Gastrocnemius medialis (tissue), 4 donors: ENCODE measurements at regions not wholly inside any gene's neighbourhood (a gene's known extent, or its start where the extent isn't known, plus 50 kb on each side); places are given as distances from the start of the nearest gene placed in this dataset.

ENCODE experiments used
- ATAC-seq, 2 donors: fragments of 150-250 bp; one replicate each; pipeline ENCODE4 v1.9.1; 2016
- DNase-seq, 2 donors: peaks; one replicate each; pipeline ENCODE4 v3.0.0-alpha.2; 2019
- H3K27ac ChIP-seq, 4 donors: fragments of 200-600 bp; sonication (generic); 1 replicate in 1 of 4; 2 replicates in 3 of 4; pipeline ENCODE4 v1.5.1; 2016 to 2018; ENCODE audit warnings: mild to moderate bottlenecking in 2 of 4, moderate library complexity in 1 of 4
- H3K27me3 ChIP-seq, 3 donors: fragments of 200-600 bp; sonication (generic) in 2 of 3; 1 replicate in 1 of 3; 2 replicates in 2 of 3; pipeline versions ENCODE4 v1.5.1 to v1.6.0; 2016 to 2019; ENCODE audit warnings: mild to moderate bottlenecking in 1 of 3, moderate library complexity in 1 of 3
- H3K36me3 ChIP-seq, 2 donors: fragments of 200-600 bp; sonication (generic) in 1 of 2; one replicate each; pipeline ENCODE4 v1.5.1; 2017 to 2018
- H3K4me1 ChIP-seq, 2 donors: fragments of 200-600 bp; sonication (generic) in 1 of 2; one replicate each; pipeline ENCODE4 v1.5.1; 2016 to 2017; ENCODE audit warnings: mild to moderate bottlenecking in 2 of 2
- H3K4me3 ChIP-seq, 4 donors: fragments of 200-600 bp; sonication (generic) in 3 of 4; 1 replicate in 1 of 4; 2 replicates in 3 of 4; pipeline ENCODE4 v1.5.1; 2016 to 2019; ENCODE audit warnings: mild to moderate bottlenecking in 2 of 4
- H3K9me3 ChIP-seq, 3 donors: fragments of 200-600 bp; sonication (generic) in 2 of 3; 1 replicate in 1 of 3; 2 replicates in 2 of 3; pipeline ENCODE4 v1.5.1; 2016 to 2019
- POLR2A ChIP-seq, 2 donors: fragments of 450-650 bp; IDR thresholded peaks; one replicate each; pipeline ENCODE4 v1.6.1; 2017; ENCODE audit warnings: antibody characterized with exemption in 2 of 2, mild to moderate bottlenecking in 2 of 2, moderate library complexity in 2 of 2
- in situ Hi-C, 4 donors: fragments of 200-750 bp; cut with MboI; loops; one replicate each; pipeline versions ENCODE4 v1.15.0 to v1.8.0; 2017; ENCODE audit warnings: low sequenced_read_pairs in 4 of 4
- intact Hi-C: fragments of 100-400 bp; cut with DNase I; formaldehyde crosslinking; loops from one replicate; pipeline ENCODE4 v1.15.1; 2023; ENCODE audit warnings: low total_unique reads
- TF ChIP-seq, protein P1 (sequence below), 5 experiments: fragments of 450-650 bp in 3 of 5; fragments of 200-600 bp in 2 of 5; sonication (generic) in 2 of 5; IDR thresholded peaks in 4 of 5; conservative IDR thresholded peaks in 1 of 5; 1 replicate in 4 of 5; 2 replicates in 1 of 5; pipeline ENCODE4 v1.5.1; 2016 to 2019; ENCODE audit warnings: antibody characterized with exemption in 5 of 5, mild to moderate bottlenecking in 3 of 5, moderate library complexity in 3 of 5

DNA sequence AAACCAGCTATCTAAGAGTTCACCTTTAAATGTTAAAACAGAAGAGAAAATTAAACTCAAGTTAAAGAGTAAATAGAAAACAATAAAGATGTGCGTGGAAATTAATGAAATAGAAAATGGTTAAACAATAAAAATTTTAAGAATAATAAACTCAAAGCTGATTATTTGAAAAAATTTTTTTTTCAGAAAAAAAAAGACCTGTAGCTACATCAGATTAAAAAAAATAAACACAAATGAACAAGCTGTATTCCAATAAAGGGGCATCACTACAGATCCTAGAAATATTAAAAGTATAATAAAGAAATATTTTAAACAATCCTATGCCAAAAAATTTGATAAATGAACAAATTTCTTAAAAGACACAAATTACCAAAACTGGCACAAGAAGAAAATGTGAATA is 64.1 kb downstream of the DRD1 start:
- in situ Hi-C loops = no loop called here
- no peak for TF ChIP-seq POLR2A (IDR thresholded peaks at IDR 0.05)
- TF ChIP-seq, protein P1, sequence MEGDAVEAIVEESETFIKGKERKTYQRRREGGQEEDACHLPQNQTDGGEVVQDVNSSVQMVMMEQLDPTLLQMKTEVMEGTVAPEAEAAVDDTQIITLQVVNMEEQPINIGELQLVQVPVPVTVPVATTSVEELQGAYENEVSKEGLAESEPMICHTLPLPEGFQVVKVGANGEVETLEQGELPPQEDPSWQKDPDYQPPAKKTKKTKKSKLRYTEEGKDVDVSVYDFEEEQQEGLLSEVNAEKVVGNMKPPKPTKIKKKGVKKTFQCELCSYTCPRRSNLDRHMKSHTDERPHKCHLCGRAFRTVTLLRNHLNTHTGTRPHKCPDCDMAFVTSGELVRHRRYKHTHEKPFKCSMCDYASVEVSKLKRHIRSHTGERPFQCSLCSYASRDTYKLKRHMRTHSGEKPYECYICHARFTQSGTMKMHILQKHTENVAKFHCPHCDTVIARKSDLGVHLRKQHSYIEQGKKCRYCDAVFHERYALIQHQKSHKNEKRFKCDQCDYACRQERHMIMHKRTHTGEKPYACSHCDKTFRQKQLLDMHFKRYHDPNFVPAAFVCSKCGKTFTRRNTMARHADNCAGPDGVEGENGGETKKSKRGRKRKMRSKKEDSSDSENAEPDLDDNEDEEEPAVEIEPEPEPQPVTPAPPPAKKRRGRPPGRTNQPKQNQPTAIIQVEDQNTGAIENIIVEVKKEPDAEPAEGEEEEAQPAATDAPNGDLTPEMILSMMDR (IDR thresholded peaks at IDR 0.05 in 4 of 5, conservative IDR thresholded peaks at IDR 0.05 in 1 of 5) = no peak
- Histone ChIP-seq H3K4me3 (no peak overlapping the region), H3K27me3 (no peaks in the 10 kb centered on the region), H3K4me1 (no peaks in the 10 kb centered on the region), H3K27ac (no peak overlapping the region), H3K9me3 (no peaks in the 10 kb centered on the region), H3K36me3 (no peaks in the 10 kb centered on the region)
- intact Hi-C loops = no loop called here
- no peak for DNase-seq
- no peak for ATAC-seq

DNA sequence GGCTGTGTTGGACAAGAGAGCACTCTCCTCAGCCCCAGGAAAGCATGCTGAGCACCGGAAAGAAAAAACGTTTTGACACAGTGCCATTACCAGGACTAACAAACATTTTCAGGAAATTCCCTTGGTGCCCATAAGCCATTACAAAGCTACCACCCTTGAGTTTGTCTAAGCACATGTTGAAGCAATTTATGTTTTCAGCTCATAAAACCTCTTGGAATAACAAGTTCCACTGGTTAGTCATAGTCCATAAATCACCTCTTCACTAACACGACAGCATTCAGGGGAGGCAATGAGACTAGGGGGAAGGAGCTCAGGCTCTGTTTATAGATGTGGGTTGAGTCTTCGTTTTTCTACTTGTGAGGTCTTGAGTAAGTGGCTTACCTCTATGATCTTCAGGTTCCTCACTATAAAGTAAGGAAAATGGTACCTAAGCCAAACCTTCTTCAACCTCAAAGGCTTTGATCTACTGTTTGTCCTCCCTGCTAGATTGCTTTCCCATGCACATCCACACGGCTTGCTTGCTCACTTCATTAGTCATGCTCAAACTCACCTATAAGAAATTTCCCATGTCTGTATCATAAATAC is 65.4 kb downstream of the DRD1 start:
- in situ Hi-C loops (no loop called here), intact Hi-C loops (no loop called here)
- ATAC-seq (no peak), DNase-seq (no peak)
- no peak for TF ChIP-seq POLR2A (IDR thresholded peaks at IDR 0.05)
- Histone ChIP-seq H3K4me1 (no peaks in the 10 kb centered on the region), H3K27ac (no peak overlapping the region), H3K4me3 (no peak overlapping the region), H3K36me3 (no peaks in the 10 kb centered on the region), H3K9me3 (no peaks in the 10 kb centered on the region), H3K27me3 (no peaks in the 10 kb centered on the region)

DNA sequence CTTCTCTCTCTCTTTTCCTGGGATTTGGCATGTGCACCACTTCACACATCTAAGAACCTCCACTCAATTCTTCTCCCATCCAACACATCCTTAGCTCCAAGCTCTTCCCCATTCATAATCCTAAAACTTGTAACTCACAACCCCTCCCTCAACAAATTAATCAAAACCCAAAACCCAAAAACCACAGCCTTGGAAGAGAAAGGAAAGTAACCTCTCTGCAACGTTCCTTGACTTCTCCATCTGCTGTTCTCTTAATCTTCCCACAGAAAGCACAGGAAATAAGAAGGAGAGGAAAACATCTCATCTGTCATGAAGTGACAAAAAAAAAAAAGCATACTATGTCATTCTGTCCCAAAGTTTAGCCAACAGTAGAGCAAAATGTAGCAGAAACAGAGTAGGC is 66.2 kb downstream of the DRD1 start:
- in situ Hi-C loops (no loop called here), intact Hi-C loops (no loop called here)
- Histone ChIP-seq H3K4me3 (no peak overlapping the region), H3K36me3 (no peaks in the 10 kb centered on the region), H3K27me3 (no peaks in the 10 kb centered on the region), H3K4me1 (no peaks in the 10 kb centered on the region), H3K9me3 (no peaks in the 10 kb centered on the region), H3K27ac (no peak overlapping the region)
- no peak for DNase-seq
- no peak for ATAC-seq
- TF ChIP-seq POLR2A (IDR thresholded peaks at IDR 0.05) = no peak
- TF ChIP-seq, protein P1 (IDR thresholded peaks at IDR 0.05 in 4 of 5, conservative IDR thresholded peaks at IDR 0.05 in 1 of 5) = no peak

DNA sequence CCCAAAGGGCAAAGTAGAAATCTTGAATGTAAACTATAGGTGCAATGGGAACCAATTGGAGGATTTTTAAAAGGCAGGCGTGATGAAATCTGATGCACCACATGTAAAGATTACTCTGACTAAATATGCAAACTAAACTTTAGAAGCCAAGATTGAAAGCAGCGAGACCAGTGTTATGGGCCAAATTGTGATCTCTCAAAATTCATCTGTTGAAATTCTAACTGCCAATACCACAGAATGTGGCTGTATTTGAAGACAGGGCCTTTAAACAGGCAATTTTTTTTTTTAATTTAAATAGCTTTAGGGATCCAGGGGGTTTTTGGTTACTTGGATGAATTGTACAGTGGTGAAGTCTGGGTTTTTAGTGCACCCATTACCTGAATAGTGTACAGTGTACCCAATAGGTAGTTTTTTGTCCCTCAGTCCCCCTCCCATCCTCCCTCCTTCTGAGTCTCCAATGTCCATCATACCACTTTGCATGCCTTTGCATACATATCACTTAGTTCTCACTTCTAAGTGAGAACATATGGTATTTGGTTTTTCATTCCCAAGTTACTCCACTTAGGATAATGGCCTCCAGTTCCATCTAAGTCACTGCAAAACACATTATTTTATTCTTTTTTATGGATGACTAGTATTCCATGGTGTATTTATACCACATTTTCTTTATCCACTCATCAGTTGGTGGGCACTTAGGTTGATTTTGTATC is 69.7 kb downstream of the DRD1 start:
- no peak for DNase-seq
- H3K9me3 ChIP-seq = no peaks in the 10 kb centered on the region
- no peak overlapping the region for H3K27ac ChIP-seq
- intact Hi-C loops = no loop called here
- H3K4me3 ChIP-seq = no peak overlapping the region
- TF ChIP-seq POLR2A (IDR thresholded peaks at IDR 0.05) = no peak
- TF ChIP-seq, protein P1 (IDR thresholded peaks at IDR 0.05 in 4 of 5, conservative IDR thresholded peaks at IDR 0.05 in 1 of 5) = no peak
- no peaks in the 10 kb centered on the region for H3K27me3 ChIP-seq
- no peaks in the 10 kb centered on the region for H3K4me1 ChIP-seq
- no peaks in the 10 kb centered on the region for H3K36me3 ChIP-seq
- in situ Hi-C loops = no loop called here
- ATAC-seq = no peak

DNA sequence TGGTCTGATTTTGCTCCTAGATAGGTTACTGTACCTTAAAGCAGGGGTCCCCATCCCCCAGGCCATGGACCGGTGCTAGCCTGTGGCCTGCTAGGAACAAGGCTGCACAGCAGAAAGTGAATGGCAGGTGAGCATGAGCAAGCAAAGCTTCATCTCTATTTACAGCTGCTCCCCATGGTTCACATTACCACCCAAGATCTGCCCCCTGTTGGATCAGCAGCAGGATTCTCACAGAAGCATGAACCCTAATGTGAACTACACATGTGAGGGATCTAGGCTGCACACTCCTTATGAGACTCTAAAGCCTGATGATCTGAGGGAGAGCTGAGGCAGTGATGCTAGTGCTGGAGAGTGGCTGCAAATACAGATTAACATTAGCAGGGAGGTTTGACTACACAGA is 78.1 kb downstream of the DRD1 start:
- in situ Hi-C loops (no loop called here), intact Hi-C loops (no loop called here)
- Histone ChIP-seq H3K36me3 (no peaks in the 10 kb centered on the region), H3K27me3 (no peaks in the 10 kb centered on the region), H3K4me1 (no peaks in the 10 kb centered on the region), H3K9me3 (no peaks in the 10 kb centered on the region), H3K27ac (no peak overlapping the region), H3K4me3 (no peak overlapping the region)
- TF ChIP-seq POLR2A (IDR thresholded peaks at IDR 0.05) = no peak
- TF ChIP-seq, protein P1 (IDR thresholded peaks at IDR 0.05 in 4 of 5, conservative IDR thresholded peaks at IDR 0.05 in 1 of 5) = no peak
- ATAC-seq (no peak), DNase-seq (no peak)
